Stimulated activated CD8-positive, alpha-beta memory T cell treated with anti-CD3 and anti-CD28 coated beads, Interleukin-2, amount 100 ng/mL, for 48 hours (primary cell): ENCODE measurements at regions not wholly inside any gene's neighbourhood (a gene's known extent, or its start where the extent isn't known, plus 50 kb on each side); places are given as distances from the start of the nearest gene placed in this dataset.

ENCODE experiments used
- DNase-seq, 2 donors: peaks; one replicate each; pipeline ENCODE4 v3.0.0-alpha.2; 2020; ENCODE audit warnings: low read depth in 2 of 2

- DNase-seq = no peak
These were observed 64.6 kb upstream of the KLF9 start for GRCh38 chr9:70478963-70479641.

- DNase-seq = no peak
These were observed 63.5 kb upstream of the KLF9 start for GRCh38 chr9:70477907-70478480.

GRCh38 chr9:70477146-70477745, 62.8 kb upstream of the KLF9 start:
- no peak for DNase-seq

GRCh38 chr9:70475211-70475610, 60.8 kb upstream of the KLF9 start:
- no peak for DNase-seq

- DNase-seq = no peak
These were observed 60.0 kb upstream of the KLF9 start for GRCh38 chr9:70474413-70474812.

- no peak for DNase-seq
These were observed 58.1 kb upstream of the KLF9 start for GRCh38 chr9:70472268-70473249.

- DNase-seq = no peak
These were observed 55.9 kb upstream of the KLF9 start for GRCh38 chr9:70470050-70471015.

- no peak for DNase-seq
These were observed 53.8 kb upstream of the KLF9 start for GRCh38 chr9:70468291-70468690.

- DNase-seq = peak in 1 of 2 donors; percentile 9
These were observed 52.6 kb upstream of the KLF9 start for GRCh38 chr9:70466976-70467561.

GRCh38 chr9:70465904-70466303, 51.4 kb upstream of the KLF9 start:
- no peak for DNase-seq

GRCh38 chr9:70465398-70465797, 50.9 kb upstream of the KLF9 start:
- no peak for DNase-seq
